HCT116 (cell line): ENCODE measurements at regions not wholly inside any gene's neighbourhood (a gene's known extent, or its start where the extent isn't known, plus 50 kb on each side); places are given as distances from the start of the nearest gene placed in this dataset.

ENCODE experiments used
- ATAC-seq: fragments of 200-7000 bp; cut with Tn5 transposase; 2 replicates; pipeline ENCODE4 v1.9.1; 2020; ENCODE audit warnings: mild to moderate bottlenecking, moderate library complexity
- BruUV-seq: library from RNA; stranded (reverse); fragments of 400-500 nt; replicated peaks from 2 replicates; lab custom pipeline; 2021; lab: Mats Ljungman, UMichigan
- CTCF ChIA-PET: fragments of 300-600 bp; sonication (Branson Sonifier 250); formaldehyde crosslinking; loops from one replicate; lab custom pipeline; 2021; ENCODE audit warnings: antibody characterized with exemption; lab: Charles Lee
- POLR2A ChIA-PET: fragments of 300-600, 350-600 bp; sonication (Branson Sonifier 250); formaldehyde crosslinking; loops from one replicate; lab custom pipeline; 2021; ENCODE audit warnings: antibody characterized with exemption; lab: Charles Lee
- RAD21 ChIA-PET, 2 experiments: fragments of 300-600 bp; sonication (Branson Sonifier 250); formaldehyde crosslinking; loops; one replicate each; lab custom pipeline; 2023; ENCODE audit warnings: low total read pairs in 2 of 2; ENCODE audit not compliant: uncharacterized antibody in 2 of 2, unreplicated experiment in 2 of 2, low non-redundant PET in 1 of 2; lab: Charles Lee
- DNase-seq: peaks from one replicate; pipeline ENCODE4 v3.0.0-alpha.2; 2010; ENCODE audit warnings: low read depth, low spot score
- H2AFZ ChIP-seq: fragments of 200-600 bp; shearing (Covaris generic), sonication (generic); 2 replicates; pipeline ENCODE4 v1.6.1; 2017; ENCODE audit warnings: low read depth, mixed run types, mixed read lengths, antibody characterized with exemption, low read length; ENCODE audit not compliant: poor library complexity, severe bottlenecking
- H3K27ac ChIP-seq: 2 replicates; pipeline ENCODE4 v1.5.1; 2012; ENCODE audit warnings: low read depth, low read length
- H3K27me3 ChIP-seq: fragments of 200-600 bp; sonication (generic); 2 replicates; pipeline ENCODE4 v1.6.1; 2016; ENCODE audit warnings: mixed run types, low read length, mixed read lengths; ENCODE audit not compliant: insufficient read depth
- H3K36me3 ChIP-seq, 2 experiments: fragments of 200-500 bp in 1 of 2; fragments of 200-600 bp in 1 of 2; sonication (Bioruptor generic) in 1 of 2; sonication (generic) in 1 of 2; 2 replicates each; pipeline versions ENCODE4 v1.5.1 to v1.6.1; 2014 to 2016; ENCODE audit warnings: low read length in 2 of 2, inconsistent platforms in 1 of 2, mixed read lengths in 1 of 2, mixed run types in 1 of 2; ENCODE audit not compliant: insufficient read depth in 2 of 2, control insufficient read depth in 1 of 2
- H3K4me1 ChIP-seq, 2 experiments: fragments of 200-600 bp in 1 of 2; sonication (generic) in 1 of 2; 2 replicates each; pipeline versions ENCODE4 v1.5.1 to v1.6.1; 2012 to 2017; ENCODE audit warnings: low read length in 2 of 2, inconsistent platforms in 1 of 2, mild to moderate bottlenecking in 1 of 2, mixed read lengths in 1 of 2, mixed run types in 1 of 2, moderate library complexity in 1 of 2; ENCODE audit not compliant: insufficient read depth in 2 of 2, control insufficient read depth in 1 of 2
- H3K4me2 ChIP-seq: fragments of 200-600 bp; sonication (generic); 2 replicates; pipeline ENCODE4 v1.6.1; 2017; ENCODE audit warnings: mixed run types, low read length, mixed read lengths
- H3K4me3 ChIP-seq, 2 experiments: fragments of 200-600 bp in 1 of 2; sonication (generic) in 1 of 2; replicated peaks in 1 of 2; 2 replicates each; pipeline ENCODE4 v1.5.1; 2011 to 2016; ENCODE audit warnings: low read length in 2 of 2, control low read depth in 1 of 2, low read depth in 1 of 2, mild to moderate bottlenecking in 1 of 2, mixed read lengths in 1 of 2, mixed run types in 1 of 2
- H3K79me2 ChIP-seq: fragments of 200-600 bp; sonication (generic); 2 replicates; pipeline ENCODE4 v1.6.1; 2017; ENCODE audit warnings: mild to moderate bottlenecking, mixed run types, low read length, moderate library complexity, mixed read lengths; ENCODE audit not compliant: insufficient read depth
- H3K9ac ChIP-seq: fragments of 200-600 bp; sonication (generic); 2 replicates; pipeline ENCODE4 v1.6.1; 2016; ENCODE audit warnings: low read length, mixed read lengths
- H3K9me2 ChIP-seq: fragments of 200-600 bp; sonication (generic), shearing (Covaris generic); 2 replicates; pipeline ENCODE4 v1.6.1; 2017; ENCODE audit warnings: mixed run types, mild to moderate bottlenecking, moderate library complexity; ENCODE audit not compliant: insufficient read depth
- H3K9me3 ChIP-seq, 2 experiments: fragments of 200-500 bp in 1 of 2; fragments of 200-600 bp in 1 of 2; sonication (Bioruptor generic) in 1 of 2; sonication (generic) in 1 of 2; 2 replicates each; pipeline ENCODE4 v1.6.1; 2014 to 2017; ENCODE audit warnings: low read length in 2 of 2, mixed read lengths in 2 of 2, inconsistent platforms in 1 of 2, low read depth in 1 of 2, mild to moderate bottlenecking in 1 of 2, mixed run types in 1 of 2, moderate library complexity in 1 of 2; ENCODE audit not compliant: control insufficient read depth in 1 of 2, insufficient read depth in 1 of 2
- H4K20me1 ChIP-seq: fragments of 200-600 bp; sonication (generic), shearing (Covaris generic); 2 replicates; pipeline ENCODE4 v1.6.1; 2017; ENCODE audit warnings: mixed run types, mild to moderate bottlenecking, moderate library complexity; ENCODE audit not compliant: insufficient read depth
- ATF3 ChIP-seq: IDR thresholded peaks from 2 replicates; pipeline ENCODE4 v1.6.1; 2012
- CBX3 ChIP-seq: IDR thresholded peaks from 2 replicates; pipeline ENCODE4 v1.6.1; 2012; ENCODE audit warnings: low read depth
- CEBPB ChIP-seq: IDR thresholded peaks from 2 replicates; pipeline ENCODE4 v1.6.1; 2012; ENCODE audit warnings: low read depth
- ELF1 ChIP-seq: IDR thresholded peaks from 2 replicates; pipeline ENCODE4 v1.6.1; 2012; ENCODE audit warnings: low read depth, borderline replicate concordance
- EZH2 ChIP-seq: fragments of 200-600 bp; sonication (generic); IDR thresholded peaks from 2 replicates; pipeline ENCODE4 v1.6.1; 2017; ENCODE audit warnings: antibody characterized with exemption, mixed run types
- EZH2phosphoT487 ChIP-seq: fragments of 200-600 bp; IDR thresholded peaks from 2 replicates; pipeline ENCODE4 v1.6.1; 2018; ENCODE audit warnings: antibody characterized with exemption, borderline replicate concordance
- FOSL1 ChIP-seq: IDR thresholded peaks from 2 replicates; pipeline ENCODE4 v1.6.1; 2012; ENCODE audit warnings: low read depth
- MAX ChIP-seq: IDR thresholded peaks from 2 replicates; pipeline ENCODE4 v1.6.1; 2012
- POLR2A ChIP-seq: IDR thresholded peaks from 2 replicates; pipeline ENCODE4 v1.7.0; 2011; ENCODE audit warnings: borderline replicate concordance; ENCODE audit not compliant: insufficient read depth, insufficient read length; ENCODE audit errors: extremely low read depth
- RAD21 ChIP-seq: IDR thresholded peaks from 2 replicates; pipeline ENCODE4 v1.6.1; 2012; ENCODE audit warnings: low read depth, mild to moderate bottlenecking
- SIN3A ChIP-seq: IDR thresholded peaks from 2 replicates; pipeline ENCODE4 v1.6.1; 2012; ENCODE audit warnings: low read depth
- SP1 ChIP-seq: IDR thresholded peaks from 2 replicates; pipeline ENCODE4 v1.6.1; 2012; ENCODE audit warnings: low read depth
- SRF ChIP-seq: IDR thresholded peaks from 2 replicates; pipeline ENCODE4 v1.6.1; 2012; ENCODE audit warnings: low read depth
- TCF7L2 ChIP-seq: IDR thresholded peaks from 2 replicates; pipeline ENCODE4 v1.7.0; 2011; ENCODE audit warnings: borderline replicate concordance, inconsistent platforms; ENCODE audit not compliant: insufficient read depth, insufficient read length; ENCODE audit errors: extremely low read depth
- ZBTB33 ChIP-seq: IDR thresholded peaks from 2 replicates; pipeline ENCODE4 v1.6.1; 2011; ENCODE audit warnings: mild to moderate bottlenecking, low read length, moderate library complexity; ENCODE audit not compliant: insufficient replicate concordance; ENCODE audit errors: extremely low read depth
- intact Hi-C: fragments of 100-400 bp; cut with micrococcal nuclease; formaldehyde crosslinking; loops from 2 replicates; pipeline ENCODE4 v1.10.0; 2022

GRCh38 chr4:59068722-59069418 lies 1958.7 kb upstream of the IGFBP7 start:
- Histone ChIP-seq H3K27ac (no peak overlapping the region), H3K9me3 (peaks cover 3 to 14% of the 10 kb centered on the region in 2 experiments; a peak in 2 of 4 replicates), H3K79me2 (no peaks in the 10 kb centered on the region), H3K9me2 (no peaks in the 10 kb centered on the region), H3K4me1 (no peaks in the 10 kb centered on the region), H3K4me3 (no peak overlapping the region), H4K20me1 (no peaks in the 10 kb centered on the region), H3K27me3 (no peaks in the 10 kb centered on the region), H3K36me3 (no peaks in the 10 kb centered on the region), H3K9ac (no peak overlapping the region), H2AFZ (no peak overlapping the region), H3K4me2 (no peak overlapping the region)
- ATAC-seq = no peak
- ChIA-PET CTCF (no interaction called here), POLR2A (no interaction called here), RAD21 (no interaction called here)
- intact Hi-C loops = no loop called here
- TF ChIP-seq ELF1 = no peak
- TF ChIP-seq EZH2phosphoT487 = no peak
- TF ChIP-seq RAD21 = no peak
- no peak for TF ChIP-seq TCF7L2
- no peak for TF ChIP-seq EZH2
- TF ChIP-seq SP1 = no peak
- no peak for TF ChIP-seq CEBPB
- no peak for TF ChIP-seq MAX
- DNase-seq = no peak
- BruUV-seq = no TSS peak

GRCh38 chr4:59086410-59086809 lies 1976.2 kb upstream of the IGFBP7 start:
- Histone ChIP-seq H3K36me3 (no peaks in the 10 kb centered on the region), H3K9me2 (no peaks in the 10 kb centered on the region), H3K27ac (no peak overlapping the region), H3K4me3 (no peak overlapping the region), H3K9me3 (peaks cover 3 to 5% of the 10 kb centered on the region in 2 experiments; a peak in 3 of 4 replicates), H3K27me3 (no peaks in the 10 kb centered on the region), H3K4me1 (no peaks in the 10 kb centered on the region), H4K20me1 (no peaks in the 10 kb centered on the region), H2AFZ (no peak overlapping the region), H3K79me2 (no peaks in the 10 kb centered on the region), H3K9ac (no peak overlapping the region), H3K4me2 (no peak overlapping the region)
- DNase-seq (no peak), ATAC-seq (no peak)
- no TSS peak for BruUV-seq
- CTCF ChIA-PET = no interaction called here
- RAD21 ChIA-PET = no interaction called here
- POLR2A ChIA-PET = no interaction called here
- intact Hi-C loops = no loop called here
- no peak for TF ChIP-seq ZBTB33
- TF ChIP-seq RAD21 = no peak
- no peak for TF ChIP-seq ATF3
- no peak for TF ChIP-seq SP1
- no peak for TF ChIP-seq TCF7L2
- no peak for TF ChIP-seq POLR2A
- TF ChIP-seq SRF = no peak
- TF ChIP-seq CBX3 = no peak
- TF ChIP-seq SIN3A = no peak
- TF ChIP-seq MAX = no peak
- no peak for TF ChIP-seq FOSL1
